GM10248 (cell line): ENCODE measurements at regions not wholly inside any gene's neighbourhood (a gene's known extent, or its start where the extent isn't known, plus 50 kb on each side); places are given as distances from the start of the nearest gene placed in this dataset.

Source experiments
- CTCF ChIA-PET: fragments of 300-600 bp; sonication (Branson Sonifier 250); formaldehyde crosslinking; extraction: SDS; loops from one replicate; lab custom pipeline; 2021; ENCODE audit warnings: antibody characterized with exemption; lab: Yijun Ruan, JAX
- POLR2A ChIA-PET: fragments of 350-650 bp; sonication (Branson Sonifier 250); formaldehyde crosslinking; extraction: SDS; loops from one replicate; lab custom pipeline; 2020; ENCODE audit warnings: antibody characterized with exemption; lab: Yijun Ruan, JAX
- DNase-seq: peaks from one replicate; pipeline ENCODE4 v3.0.0; 2012; ENCODE audit errors: extremely low spot score
- CTCF ChIP-seq: IDR thresholded peaks from 2 replicates; pipeline ENCODE4 v1.5.1; 2012; ENCODE audit warnings: mild to moderate bottlenecking, low read depth; ENCODE audit errors: extremely low read depth, missing control alignments, control extremely low read depth

- no peak for DNase-seq
- ChIA-PET CTCF (no interaction called here), POLR2A (no interaction called here)
- TF ChIP-seq CTCF, result no peak
These were observed 1123.5 kb upstream of the MAP3K7 start for GRCh38 chr6:91710342-91710741.

- no peak for TF ChIP-seq CTCF
- POLR2A ChIA-PET, result no interaction called here
- CTCF ChIA-PET, result no interaction called here
- DNase-seq, result no peak
These were observed 1121.7 kb upstream of the MAP3K7 start for GRCh38 chr6:91708534-91708933.

GRCh38 chr6:91705646-91706045 is 1118.8 kb upstream of the MAP3K7 start:
- DNase-seq, result no peak
- ChIA-PET CTCF (interaction anchor here (1.1 kb wide), 1 partner anchor 26 kb away, joined by 3 read pairs; no protein-coding TSS in a partner anchor), POLR2A (no interaction called here)
- no peak for TF ChIP-seq CTCF

- ChIA-PET POLR2A (no interaction called here), CTCF (no interaction called here)
- no peak for DNase-seq
- TF ChIP-seq CTCF, result no peak
These were observed 1117.7 kb upstream of the MAP3K7 start for GRCh38 chr6:91704531-91704930.

- no peak for TF ChIP-seq CTCF
- no peak for DNase-seq
- ChIA-PET POLR2A (no interaction called here), CTCF (no interaction called here)
These were observed 1110.3 kb upstream of the MAP3K7 start for GRCh38 chr6:91697010-91697695.

GRCh38 chr6:91695221-91695620 is 1108.3 kb upstream of the MAP3K7 start:
- POLR2A ChIA-PET, result no interaction called here
- DNase-seq, result no peak
- TF ChIP-seq CTCF, result no peak
- CTCF ChIA-PET, result interaction anchor here (0.8 kb wide), 1 partner anchor 35 kb away, joined by 3 read pairs; no protein-coding TSS in a partner anchor
